GM21786 (cell line): ENCODE measurements at regions not wholly inside any gene's neighbourhood (a gene's known extent, or its start where the extent isn't known, plus 50 kb on each side); places are given as distances from the start of the nearest gene placed in this dataset.
"Not testable (repeated sequence)": the region's sequence is repeated elsewhere in the genome, so short reads cannot be mapped to it uniquely, and the experiment has no call there.

ENCODE experiments used
- ATAC-seq: cut with Tn5 transposase; IDR thresholded peaks from one replicate; pipeline ENCODE4 v1.9.1; 2021; ENCODE audit not compliant: unreplicated experiment

DNA sequence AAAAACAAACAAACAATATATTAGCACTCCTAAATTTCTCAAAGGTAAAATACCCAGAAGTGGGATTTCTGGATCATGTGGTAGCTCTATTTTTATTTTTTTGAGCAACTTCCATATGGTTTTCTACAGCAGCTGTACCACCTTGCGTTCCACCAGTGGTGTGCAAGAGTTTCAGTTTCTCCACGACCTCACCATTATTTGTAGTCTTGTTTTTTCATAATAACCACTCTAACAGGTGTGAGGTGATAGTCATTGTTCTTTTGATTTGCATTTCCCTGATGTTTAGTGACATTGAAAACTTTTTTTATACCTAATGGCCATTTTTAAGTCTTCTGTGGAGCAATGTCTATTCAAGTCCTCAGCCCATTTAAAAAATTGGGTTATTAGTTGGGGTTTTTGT, 127.3 kb upstream of the SLC38A2 start:
- ATAC-seq: peak; percentile 55

DNA sequence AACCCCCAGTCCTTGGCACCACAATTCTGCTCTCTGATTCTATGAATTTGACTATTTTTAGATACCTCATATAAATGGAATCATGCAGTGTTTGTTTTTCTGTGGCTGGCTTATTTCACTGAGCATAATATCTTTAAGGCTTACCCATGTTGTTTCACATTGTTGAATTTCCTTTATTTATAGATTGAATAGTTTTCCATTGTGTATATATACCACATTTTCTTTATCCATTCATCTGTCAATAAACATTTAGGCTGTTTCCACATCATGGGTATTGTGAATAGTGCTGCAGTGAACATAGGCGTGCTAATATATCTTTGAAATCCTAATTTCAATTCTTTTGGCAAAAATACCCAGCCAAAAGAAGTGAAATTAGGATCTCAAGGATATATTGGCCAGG, 126.7 kb upstream of the SLC38A2 start:
- ATAC-seq: no peak

DNA sequence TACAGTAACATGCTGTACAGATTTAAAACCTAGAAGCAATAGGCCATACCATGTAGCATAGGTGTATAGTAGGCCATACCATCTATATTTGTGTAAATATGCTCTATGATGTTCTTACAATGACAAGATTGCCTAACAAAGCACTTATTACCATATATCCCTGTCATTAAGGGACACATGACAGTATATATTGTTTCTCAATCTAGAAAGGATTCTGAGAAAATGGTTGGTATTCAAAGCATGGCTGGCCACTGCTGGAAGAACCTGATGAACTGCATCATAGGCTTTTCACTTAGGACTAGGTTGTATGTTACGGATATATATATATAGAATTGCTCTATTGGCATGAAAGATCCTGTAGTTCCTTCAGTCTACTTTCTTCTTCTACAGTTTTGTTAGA, 125.2 kb upstream of the SLC38A2 start:
- no peak for ATAC-seq

DNA sequence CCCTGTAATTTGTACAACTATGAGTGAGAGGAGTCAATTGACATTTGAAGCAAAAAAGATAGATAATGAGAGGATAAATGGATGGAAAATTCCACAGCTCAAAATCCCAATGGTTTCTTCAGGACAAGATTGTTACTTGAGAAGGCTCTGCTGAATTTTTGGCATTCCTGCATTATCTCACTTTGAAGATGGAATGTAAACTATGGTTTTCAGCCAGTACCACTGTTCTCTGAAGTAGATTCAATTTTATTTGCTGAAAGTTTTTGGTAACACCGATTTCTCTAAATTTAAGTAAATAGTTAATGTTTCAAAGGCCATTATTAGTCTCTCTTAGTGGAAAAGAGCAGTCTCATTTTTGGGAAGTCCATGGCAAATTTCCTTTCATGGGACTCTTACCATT, 121.9 kb upstream of the SLC38A2 start:
- ATAC-seq: no peak

DNA sequence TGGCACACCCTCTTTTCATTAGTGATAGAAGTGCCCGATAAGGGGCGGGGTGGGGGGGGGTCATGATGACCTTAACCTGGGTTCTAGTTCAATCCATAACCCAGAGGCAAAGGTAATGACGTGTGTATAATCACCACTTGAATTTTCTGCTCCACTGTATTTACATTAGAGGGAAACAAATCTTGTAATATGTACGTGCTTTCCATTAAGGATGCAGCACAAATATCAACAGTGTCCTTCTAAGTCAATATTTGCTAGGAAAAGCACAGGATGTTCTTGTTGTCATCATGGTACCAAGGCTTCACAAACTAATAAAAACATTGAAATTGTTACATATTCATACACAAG, 121.2 kb upstream of the SLC38A2 start:
- ATAC-seq: no peak

DNA sequence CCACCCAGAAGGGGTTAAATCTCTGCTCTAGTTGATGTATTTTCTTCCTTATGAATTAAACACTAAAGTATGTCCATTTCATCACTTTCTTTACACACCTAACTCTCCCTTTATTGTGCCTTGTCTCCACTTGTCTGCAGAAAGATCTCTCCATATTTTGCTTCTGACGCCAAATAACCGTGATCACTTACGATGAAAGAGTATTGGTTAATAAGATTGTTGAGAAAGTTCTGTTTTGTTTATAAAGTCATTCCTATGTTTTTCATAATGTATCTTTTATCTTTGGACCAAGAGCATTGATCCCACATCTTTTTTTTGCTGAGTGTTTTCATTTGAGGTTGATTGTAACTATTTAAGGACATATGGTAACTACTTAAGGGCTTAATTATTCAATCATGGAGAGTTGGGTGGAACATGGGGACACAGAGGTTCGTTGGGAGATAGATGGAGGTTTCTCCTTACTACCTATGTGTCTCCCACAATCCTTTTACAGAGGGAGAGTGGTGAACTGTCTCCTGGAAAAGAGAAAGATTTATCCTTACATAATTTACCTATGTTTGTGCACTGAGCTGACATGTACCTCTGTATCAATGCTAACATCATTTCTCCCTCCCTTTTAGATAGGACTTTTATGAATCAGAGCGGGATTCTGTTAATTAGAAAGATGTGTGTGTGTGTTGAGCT, 120.7 kb upstream of the SLC38A2 start:
- ATAC-seq: no peak

DNA sequence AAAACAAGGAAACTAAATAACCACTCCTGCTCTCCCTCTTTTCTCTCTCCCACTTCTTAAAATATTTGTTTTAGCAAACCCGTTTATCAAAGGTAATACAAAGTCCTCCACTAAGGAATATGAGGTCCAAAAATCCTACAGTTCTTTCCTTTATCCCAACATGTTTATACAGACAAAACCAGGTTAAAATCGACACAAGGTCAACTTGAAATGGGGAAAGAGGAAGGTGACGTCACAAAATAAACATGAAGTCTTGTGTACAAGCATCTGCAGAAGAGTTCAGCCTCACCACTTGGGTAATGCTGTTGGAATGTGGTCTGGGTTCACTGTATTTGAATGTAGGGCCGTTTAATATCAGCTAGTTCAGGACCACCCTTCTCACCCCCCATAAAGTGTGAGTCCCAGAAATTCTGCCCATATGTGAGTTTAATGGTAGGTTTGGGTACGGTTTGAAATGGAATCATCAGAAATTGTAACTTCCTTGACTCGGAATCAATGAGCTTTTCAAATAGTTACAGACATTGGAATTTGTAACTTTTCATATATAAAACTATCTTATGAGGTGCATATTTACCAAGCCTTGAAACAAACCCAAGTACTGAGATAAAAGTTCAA, 120.0 kb upstream of the SLC38A2 start:
- ATAC-seq: no peak

DNA sequence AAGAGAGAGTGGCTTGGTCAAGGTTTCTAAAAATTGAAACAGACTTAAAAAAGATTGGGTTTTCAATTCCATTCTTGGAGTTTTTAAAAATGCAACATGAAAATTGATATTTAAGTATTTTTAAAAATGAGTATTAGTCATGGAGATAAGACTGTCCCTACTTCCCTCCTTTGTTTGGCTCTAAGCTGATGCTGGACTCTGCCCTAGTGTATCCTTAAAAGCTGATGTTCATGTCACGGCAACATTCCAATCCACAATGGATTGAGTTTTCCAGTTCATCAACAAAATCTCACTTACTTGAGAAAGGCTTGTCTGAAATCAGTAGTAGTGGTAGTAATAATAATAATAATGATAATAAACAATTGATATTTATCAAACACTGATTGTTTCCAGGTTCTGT, 119.0 kb upstream of the SLC38A2 start:
- ATAC-seq: no peak

DNA sequence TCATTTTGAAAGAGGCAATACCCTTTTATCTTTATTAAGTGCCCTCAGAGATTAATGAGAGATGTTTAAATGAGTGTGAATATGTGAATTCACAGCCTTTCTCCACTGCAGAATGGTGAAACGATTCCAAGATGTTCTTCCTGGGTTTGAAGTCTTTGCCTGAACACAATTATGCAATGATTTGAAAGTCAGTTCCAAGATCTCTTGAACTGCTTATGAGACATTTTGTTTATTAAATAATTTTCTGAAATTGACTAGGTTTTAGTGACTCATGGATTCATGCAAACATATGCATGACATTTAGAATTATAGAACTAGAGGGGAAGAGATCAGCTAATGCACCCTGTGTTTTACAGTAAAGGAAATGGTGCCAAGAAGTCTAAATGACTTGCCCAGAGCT, 118.1 kb upstream of the SLC38A2 start:
- ATAC-seq: no peak

DNA sequence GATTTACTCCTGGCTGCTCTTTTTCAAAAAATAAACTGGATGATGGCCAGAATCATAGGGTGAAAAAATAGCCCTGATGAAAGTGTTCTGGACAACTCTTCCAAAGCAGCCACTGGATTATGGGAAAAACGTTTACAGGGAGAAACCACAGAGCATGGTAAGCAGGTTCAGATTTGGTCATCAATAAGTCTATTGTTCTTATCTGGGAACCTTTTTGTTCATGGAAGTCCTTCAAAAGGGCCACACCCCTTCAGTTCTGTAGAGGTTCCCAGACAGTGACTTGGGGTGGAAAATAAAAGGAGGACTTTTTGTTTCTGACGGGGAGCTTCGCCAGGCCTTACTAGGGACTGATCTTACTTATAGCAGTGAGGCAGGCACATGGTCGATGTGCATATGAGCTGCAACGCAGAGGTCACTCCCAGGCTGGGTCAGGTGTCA, 117.4 kb upstream of the SLC38A2 start:
- ATAC-seq: no peak

DNA sequence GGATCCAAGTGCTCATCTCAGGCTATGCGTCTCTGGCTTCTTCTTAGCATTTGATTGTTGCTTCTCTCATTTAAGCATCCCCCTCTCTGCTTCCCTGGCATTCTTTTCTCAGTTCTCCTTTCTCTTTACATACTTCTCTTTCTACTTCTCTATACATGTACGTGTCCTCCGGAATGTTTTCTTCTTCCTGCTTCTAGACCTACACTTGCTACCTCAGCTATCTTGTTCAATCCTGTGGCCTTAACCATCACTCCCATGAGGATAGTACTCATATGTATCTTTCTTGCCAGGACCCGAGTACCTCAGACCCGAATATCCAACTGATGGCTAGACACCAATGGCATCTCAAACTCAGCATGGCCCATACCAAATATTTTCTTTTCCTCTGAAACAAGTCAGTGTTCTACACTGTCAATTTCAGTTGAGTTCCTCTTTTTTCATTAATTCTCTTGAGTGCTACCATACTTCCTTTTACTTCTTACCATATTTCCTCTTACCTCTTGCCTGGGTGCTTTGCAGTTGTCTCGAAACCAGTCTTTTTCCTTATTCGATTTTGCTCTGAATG, 115.1 kb upstream of the SLC38A2 start:
- ATAC-seq: peak; percentile 55

DNA sequence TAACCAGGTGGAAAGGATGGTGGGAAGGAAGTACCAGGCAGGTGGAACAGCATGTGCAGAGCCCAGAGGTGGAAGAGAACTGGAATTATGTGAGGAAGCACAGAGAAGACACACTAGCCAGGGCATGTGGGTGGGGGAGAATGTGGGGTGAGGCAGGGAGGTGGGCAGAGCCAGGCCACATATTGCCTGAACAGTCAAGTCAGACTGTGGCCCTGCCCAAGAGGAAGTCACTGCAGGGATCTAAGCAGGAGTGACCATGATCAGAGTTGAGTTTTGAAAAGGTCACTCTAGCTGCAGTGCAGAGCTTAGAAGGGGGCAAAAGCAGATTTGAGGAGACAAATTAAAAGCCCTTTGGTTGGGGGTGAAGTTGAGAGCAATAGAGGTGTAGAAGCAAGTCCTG, 114.0 kb upstream of the SLC38A2 start:
- ATAC-seq: no peak

DNA sequence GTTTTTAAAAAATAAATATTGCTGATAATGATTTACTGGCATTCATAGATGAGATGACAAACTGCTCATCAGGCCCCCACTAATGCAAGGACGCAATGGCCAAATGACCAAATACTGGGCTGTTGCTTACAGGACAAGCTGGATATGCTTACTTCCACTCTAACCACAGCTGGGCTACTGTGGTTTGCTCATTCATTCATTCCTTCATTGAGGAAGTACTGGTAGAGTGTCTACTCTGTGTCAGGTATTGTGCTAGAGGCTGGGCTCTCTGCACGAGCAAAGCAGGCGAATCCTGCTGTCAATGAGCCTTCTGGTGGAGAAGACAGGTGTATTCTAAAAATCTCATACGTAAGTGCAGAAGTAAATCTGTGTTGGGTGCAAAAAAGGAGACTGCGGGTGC, 113.3 kb upstream of the SLC38A2 start:
- ATAC-seq: no peak

DNA sequence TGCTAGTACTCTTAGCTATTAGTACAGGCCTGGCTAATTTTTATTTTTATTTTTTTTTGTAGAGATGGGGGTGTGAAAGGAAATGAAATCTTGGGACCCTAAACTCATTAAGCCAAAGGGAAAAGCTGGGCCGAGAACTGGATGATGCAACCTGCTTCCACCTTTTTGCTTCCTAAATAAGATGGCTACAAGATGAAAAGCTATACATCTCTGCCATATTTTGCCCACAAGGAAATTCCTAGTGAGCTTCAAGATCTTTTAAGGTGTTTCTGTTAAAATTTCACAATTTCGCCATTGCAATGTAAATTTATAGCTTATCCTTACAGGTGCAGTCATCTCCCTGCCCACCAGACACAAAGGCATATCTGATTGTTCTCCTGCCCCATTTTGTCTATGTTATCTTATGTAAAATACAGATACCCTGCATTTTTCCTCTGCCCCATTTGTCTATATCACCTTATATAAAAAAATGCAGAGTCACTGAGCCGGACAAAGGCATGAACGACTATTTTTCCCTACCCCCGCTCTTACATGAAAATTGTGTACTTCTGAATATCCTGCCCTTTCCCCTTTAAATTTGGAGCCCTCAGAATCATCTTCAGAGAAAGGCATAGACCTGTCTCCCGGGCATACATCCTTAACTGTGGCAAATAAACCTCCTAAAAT, 112.0 kb upstream of the SLC38A2 start:
- ATAC-seq: no peak

DNA sequence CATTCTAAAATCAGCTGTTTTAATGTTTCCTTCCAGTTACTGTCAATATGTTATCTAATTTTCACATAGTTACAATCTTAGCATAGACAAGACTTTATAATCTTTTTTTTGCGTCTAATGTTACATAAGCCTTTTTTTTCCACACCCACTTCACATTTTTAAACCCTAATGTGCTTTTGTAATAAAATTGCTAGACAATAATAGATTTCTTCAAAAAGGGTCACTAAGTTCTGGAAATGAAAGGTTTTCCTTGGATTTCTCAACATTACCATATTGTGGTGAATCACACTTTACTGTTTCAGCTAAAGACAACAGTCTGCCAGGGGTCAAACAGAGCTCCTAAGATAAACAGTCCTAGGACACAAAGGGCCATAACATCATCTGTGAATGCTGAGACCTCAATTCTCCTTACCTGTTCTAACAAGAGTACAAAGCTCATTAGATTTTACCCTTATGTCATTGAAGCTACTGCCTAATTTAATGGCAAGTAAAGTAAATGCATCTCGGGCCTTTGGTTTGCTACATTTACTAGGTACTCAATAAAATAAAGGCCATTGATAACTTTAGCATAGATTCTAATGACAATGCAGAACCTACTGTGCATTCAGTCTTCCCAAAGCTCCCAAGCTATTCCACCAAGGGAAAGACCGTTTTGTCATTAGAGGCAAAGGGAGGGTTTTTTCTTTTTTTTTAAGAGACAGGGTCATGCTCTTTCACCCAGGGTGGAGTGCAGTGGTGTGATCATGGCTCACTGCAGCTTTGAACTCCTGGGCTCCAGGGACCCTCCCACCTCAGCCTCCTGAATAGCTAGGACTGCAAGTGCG, 111.2 kb upstream of the SLC38A2 start:
- ATAC-seq: no peak

DNA sequence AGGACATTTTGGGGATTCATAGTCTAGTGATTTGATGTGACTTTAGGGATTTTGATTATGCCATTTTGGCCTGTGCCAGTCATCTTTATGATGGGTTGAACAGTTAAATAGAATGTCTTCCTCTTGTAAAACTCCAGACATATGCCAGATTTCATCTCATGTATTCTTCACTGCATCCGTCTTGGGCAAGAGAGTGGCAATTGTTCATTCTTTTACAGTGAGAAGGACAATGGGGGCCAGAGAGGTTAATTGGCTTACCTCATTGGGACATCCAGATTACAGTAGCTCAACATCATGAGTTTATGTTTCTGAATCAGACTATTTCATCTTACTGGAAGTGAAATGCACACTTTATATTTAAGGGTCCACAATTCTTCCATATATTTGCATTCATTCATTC, 108.2 kb upstream of the SLC38A2 start:
- ATAC-seq: no peak

DNA sequence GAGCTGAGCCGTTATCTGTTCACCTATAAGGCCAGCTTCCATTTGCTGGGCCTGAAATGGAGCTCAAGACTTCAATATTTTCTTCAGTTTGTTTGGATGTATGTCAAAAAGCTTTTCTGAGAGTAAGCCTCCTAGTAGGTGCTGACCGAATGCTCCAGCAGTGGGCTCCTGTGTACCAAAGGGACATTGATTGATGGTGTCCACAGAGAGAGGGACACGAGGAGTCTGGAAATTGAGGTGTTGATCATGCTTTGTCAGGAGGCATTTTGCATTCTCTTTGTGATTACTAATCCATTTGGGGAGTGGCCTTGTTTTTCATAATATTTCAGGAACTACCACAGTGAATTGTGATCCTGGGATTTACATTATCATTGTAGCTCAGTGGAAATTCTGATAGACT, 107.7 kb upstream of the SLC38A2 start:
- no peak for ATAC-seq

DNA sequence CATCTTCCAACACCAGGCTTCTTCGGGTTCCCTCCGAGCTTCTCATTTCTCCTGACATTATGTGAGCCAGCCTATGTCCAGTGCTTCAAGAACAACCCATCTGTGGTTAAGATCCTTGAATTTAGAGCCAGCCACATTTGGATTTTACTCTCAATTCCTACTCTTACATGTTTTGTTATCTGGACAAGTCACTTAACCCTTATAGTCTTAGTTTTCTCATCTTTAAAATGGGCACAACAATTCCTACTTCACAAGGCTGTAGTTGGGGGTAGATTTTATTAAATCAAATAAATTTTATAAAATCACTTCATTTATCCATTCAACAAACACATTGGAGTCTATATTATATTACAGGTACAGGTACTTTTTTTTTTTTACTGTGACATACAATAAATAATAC, 105.5 kb upstream of the SLC38A2 start:
- no peak for ATAC-seq

DNA sequence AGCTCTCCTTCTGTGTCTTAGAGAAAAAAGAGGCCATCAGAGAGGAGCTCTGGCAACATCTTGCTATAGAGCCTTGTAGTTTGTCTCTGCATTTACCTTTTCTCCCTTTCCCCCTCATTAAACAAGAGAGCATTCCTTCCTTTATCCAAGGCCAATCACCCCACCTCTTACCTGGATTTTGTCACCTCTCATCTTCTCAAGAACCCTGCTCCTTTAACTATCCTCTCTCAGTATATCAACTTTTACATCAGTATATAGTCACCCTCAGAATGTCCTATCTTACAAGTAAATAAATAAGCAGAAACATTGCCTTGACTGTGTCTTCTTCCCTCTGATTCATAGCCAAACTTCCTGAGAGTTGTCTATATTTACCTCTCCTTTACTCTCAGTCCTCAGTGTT, 105.0 kb upstream of the SLC38A2 start:
- ATAC-seq: no peak

DNA sequence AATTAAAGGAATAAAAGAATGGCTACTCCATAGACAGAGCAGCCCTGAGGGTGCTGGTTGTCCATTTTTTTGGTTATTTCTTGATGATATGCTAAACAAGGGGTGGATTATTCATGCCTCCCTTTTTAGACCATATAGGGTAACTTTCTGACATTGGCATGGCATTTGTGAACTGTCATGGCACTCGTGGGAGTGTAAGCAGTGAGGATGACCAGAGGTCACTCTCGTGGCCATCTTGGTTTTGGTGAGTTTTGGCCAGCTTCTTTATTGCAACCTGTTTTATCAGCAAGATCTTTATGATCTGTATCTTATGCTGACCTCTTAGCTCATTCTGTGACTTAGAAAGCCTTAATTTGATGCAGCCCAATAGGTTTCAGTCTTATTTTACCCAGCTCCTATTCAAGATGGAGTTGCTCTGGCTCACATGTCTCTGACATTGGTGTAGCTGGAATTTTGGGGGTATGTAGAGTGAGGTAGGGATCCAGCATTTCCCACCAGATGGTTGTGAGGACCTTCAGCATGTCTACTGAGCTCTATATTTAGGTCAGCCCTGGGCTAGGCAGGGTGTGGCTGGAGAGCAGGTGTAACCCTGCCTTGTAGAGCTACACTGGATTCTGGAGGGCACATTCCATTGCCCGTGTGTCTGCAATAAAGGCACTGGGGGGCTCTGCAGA, 103.5 kb upstream of the SLC38A2 start:
- no peak for ATAC-seq

DNA sequence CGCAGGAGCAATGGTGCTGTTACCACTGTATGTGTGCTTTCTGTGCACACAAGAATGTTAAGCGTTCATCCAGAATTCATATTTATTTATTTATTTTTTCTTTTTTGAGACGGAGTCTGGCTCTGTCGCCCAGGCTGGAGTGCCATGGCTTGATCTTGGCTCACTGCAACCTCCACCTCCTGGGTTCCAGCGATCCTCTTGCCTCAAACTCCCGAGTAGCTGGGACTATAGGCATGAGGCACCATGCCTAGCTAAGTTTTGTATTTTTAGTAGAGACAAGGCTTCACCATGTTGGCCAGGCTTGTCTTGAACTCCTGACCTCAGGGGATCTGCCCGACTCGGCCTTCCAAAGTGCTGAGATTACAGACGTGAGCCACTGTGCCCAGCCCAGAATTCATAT, 101.8 kb upstream of the SLC38A2 start:
- not testable (repeated sequence) for ATAC-seq
